ENCODE measurements at regions not wholly inside any gene's neighbourhood (a gene's known extent, or its start where the extent isn't known, plus 50 kb on each side); places are given as distances from the start of the nearest gene placed in this dataset.
"Not testable (repeated sequence)": the region's sequence is repeated elsewhere in the genome, so short reads cannot be mapped to it uniquely, and the experiment has no call there.

DNA sequence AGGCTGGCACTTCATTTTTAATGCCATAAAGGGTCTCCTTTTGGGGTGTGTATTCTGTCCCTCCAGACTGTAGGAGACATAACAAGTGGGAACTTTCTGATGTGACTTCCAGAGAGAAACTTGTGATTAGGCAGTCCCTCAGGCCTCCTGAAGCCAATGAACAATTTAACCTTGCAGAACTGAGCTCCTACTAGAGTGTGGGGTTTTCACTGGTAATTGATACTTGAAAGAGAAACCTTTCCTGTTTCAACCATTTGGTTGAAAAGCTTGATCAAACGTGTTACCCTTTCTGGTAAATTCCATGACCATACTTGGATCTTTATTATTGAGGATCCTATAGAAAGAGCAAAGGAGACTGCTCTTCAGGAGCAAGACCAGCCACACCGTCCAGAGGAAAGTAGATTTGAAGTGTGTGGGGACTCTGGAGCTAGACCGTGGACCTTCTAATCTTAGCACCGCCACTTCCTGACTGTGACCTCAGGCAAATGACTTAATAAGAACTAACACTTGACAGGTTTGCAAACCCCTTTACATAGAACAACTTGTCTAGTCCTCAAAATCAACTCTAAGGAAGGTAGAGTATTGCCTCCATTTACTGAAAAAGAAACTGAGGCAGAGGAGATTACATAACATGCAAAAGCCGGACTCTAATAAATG lies 69.9 kb upstream of the GDNF start:
- not testable (repeated sequence) for DNase-seq (ENCODE audit: low spot score)

DNA sequence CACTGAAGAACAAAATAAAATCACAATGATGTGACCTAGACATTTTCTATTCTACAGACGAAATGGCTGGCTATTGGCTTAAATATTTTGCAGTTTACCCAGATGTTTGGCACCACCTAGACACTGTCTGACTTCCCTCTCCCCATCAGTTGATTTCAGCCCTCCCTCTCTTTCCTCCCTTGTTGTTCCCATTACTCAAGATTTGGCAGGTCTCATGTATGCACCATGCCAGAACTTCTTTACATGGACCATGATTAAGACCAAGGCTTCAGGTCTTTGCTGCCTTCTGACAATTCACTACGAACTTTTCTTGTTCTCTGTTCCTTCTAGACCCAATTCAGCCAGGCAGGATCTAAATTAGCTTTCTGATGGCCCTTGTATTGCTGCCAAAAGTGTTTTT lies 66.6 kb upstream of the GDNF start:
- no peak for DNase-seq (ENCODE audit: low spot score)

DNA sequence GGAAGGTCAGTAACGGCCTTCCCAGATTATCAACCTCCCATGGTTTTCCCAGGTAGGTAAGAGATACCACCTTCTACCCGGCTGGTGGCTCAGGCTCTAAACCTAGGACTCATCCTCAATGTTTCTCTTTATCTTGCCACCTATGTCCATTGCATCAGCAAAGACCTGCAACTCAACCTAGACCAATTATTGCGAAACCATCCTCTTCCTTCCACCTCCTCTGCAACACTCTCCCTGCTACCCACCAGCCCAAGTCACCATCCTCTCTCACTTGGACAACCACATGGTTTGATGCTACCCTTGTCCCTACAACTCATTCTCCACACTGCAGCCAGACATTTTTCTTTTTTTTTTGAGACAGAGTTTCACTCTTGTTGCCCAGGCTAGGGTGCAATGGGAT lies 65.4 kb upstream of the GDNF start:
- DNase-seq (ENCODE audit: low spot score) = no peak

DNA sequence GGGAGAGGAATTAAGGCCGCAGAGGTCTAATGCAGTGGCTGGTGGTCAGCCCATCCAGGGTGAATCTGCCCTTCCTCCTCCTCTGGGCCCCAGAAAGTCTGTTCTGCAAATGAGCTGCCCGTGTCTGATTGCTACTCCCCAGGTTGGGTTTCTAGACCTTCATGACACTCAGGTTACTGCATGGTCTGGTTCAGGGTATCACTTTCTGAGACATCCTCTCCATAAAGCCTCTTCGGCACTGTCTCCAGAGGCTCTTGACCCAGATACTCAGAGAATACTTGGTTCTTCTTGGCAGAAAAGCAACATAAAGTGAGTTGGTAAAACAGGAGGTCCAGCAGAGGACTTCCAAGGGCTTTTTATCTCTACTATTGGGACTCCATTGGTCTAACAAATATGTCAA lies 62.5 kb upstream of the GDNF start:
- no peak for DNase-seq (ENCODE audit: low spot score)

DNA sequence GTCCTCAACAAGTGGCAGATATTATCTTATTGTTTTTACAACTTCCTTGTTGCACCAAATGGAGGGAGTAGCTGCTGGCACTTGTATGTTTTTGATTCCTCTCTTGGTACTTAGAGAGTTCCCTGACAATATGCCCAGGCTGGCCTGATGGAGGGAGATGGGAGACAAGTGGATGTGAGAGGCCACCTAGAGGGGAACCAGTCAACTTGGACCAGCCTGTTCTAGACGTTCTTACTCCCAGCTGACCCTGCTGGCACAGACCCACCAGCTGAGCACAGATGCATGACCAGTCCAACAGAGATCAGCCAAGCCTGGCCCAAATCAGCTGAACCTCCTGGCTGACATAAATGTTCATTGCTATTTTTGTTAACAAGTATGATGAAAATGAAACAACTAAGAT lies 60.9 kb upstream of the GDNF start:
- DNase-seq (ENCODE audit: low spot score) = peak; percentile 68

DNA sequence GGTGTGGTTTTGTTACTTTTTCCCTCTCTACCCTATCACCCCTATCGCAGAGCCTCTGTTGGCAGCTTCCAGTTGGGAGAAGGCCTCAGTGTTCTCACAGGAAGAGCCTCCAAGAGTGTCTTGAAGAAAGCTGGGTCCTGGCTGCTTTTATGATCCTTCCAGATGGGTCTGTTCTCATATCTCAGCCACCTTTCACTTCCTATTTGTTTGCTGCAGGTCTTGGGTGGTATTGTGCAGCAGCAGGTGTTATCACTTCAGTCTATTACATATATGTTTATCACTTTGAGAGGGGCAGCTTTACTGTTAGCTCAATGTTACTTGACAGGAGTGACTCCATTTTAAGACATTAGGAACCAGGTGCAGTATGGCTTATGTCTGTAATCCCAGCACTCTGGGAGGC lies 59.2 kb upstream of the GDNF start:
- no peak for DNase-seq (ENCODE audit: low spot score)

DNA sequence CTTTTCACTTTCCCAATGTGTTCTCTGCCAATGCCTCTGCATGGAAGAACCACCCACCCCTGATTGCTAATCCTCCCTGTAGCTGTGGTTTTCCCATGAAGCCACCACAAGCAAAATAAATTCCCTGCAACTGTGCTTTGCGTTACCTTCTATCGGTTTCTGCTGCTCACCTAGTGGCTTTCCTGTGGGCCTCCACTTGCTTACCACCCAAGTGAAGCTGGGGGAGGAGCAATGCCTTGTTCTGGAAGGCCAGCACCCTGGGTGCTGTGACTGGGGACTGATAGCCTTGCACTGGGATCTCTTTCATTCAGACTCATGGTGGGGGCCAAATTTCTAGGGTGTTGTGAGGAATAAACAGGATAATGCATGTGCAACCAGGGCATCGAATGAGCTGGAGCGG lies 56.3 kb upstream of the GDNF start:
- DNase-seq (ENCODE audit: low spot score) = no peak

DNA sequence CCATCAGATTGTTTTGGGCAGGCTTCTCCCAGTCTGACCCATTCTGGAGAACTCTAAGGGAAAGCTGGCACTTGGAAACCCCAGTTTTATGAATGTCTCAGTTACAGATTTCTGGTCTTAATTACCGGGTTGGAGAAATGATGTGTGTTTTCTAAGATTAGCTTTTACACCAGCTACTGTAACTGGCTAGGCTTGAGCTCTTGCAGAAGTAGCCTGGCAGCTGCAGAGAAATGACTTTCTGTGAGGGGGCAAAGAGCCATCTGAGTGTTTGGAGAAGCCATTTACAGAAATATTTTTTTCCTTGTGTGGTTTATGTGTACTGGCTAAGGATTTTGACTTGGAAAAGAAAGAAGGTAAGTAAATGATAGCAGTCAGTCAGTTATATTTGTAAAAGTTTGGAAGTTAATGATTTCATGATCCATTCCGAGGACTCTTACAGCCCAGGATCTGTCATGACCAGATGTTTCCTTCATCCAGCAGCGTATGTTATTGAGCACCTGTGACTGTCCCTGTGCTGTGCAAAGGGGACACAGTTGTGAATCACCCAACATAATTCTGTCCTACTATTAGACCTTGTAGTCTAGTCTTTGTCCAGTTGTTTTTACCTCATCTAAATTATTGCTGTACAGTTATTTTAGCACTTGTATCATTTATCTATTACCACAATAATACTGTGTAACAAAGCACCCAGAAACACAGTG lies 53.7 kb upstream of the GDNF start:
- DNase-seq (ENCODE audit: low spot score) = no peak

DNA sequence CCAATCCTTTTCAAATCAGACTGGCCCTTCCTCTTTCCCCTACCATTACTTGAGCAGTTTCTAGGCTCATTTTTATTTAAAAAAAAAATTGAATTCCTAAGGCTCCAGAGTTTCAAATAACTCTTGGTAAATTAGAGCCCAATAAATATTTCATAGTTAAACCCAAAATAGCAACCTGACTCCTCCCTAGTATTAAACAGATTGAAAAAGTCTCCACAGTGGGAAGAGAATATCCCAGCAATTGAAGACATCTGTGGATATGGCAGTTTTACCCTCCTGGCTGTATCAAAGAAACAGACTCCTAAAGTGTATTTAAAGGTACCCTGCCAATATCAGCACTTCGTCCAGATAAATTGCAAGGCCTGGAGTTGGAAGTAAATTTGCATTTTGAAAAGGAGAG lies 52.7 kb upstream of the GDNF start:
- DNase-seq (ENCODE audit: low spot score) = peak; percentile 31

DNA sequence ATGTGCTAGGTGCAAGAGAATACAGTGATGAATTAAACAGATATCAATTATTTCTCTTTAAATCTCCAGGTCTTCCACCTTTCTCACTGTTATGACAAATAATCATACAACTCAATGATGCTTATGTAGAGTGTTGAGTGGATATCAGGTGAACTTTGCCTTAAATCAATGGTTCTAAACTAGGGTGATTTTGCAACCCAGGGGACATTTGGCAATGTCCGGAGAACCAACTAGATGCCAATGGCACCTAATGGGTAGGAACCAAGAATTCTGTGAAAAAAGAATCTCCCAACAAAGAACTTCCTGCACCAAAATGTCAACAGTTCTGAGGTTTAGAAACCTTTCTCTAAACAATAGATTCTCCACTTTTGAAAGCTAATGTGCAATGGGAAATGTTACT lies 52.0 kb upstream of the GDNF start:
- no peak for DNase-seq (ENCODE audit: low spot score)

DNA sequence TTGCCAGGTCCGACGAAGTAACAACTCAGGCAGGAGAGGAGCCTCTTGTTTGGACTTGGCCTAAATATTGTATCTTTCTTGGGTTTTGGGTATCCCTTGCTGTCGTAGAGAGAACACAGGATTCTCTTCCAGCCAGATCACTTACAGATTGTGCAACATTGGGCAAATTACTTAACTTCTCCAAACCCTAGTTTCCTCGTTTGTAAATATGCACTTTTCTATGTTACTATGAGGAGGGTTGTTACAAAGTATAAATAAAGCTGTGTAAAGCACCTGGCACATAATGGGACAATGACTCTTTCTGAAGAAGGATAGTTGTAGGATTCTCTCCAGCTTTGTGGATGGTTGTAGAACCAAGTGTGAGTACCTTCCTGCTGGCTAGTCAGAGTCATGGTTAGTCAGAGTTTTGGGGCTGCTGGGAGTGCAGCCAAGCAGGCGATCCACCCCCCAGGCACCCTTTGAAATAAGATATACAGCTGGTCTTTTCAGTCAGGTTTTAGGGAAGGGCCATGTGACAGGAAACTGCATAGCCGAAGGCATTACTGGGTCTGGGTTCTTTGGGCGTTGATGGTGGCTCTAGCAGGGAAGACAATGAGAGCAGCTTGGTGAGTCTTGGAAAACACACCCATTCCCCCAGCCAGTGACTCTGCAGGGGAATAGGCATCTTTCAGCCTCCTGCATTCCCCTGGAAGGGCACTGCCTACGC lies 49.9 kb upstream of the GDNF start:
- peak; percentile 82 for DNase-seq (ENCODE audit: low spot score)

Data from GM03348 (cell line).